Fibroblast of skin of left quadriceps (primary cell): ENCODE measurements at regions not wholly inside any gene's neighbourhood (a gene's known extent, or its start where the extent isn't known, plus 50 kb on each side); places are given as distances from the start of the nearest gene placed in this dataset.
A peak's percentile ranks its signal among the peaks of the same experiment; 100 is the strongest.
"Not testable (repeated sequence)": the region's sequence is repeated elsewhere in the genome, so short reads cannot be mapped to it uniquely, and the experiment has no call there.

Source experiments
- DNase-seq, 2 experiments: peaks; one replicate each; pipeline ENCODE4 v3.0.0-alpha.2; 2013; ENCODE audit warnings: low read depth in 2 of 2

GRCh38 chr10:60615541-60615940, 162.7 kb upstream of the CDK1 start:
- DNase-seq = no peak

DNA sequence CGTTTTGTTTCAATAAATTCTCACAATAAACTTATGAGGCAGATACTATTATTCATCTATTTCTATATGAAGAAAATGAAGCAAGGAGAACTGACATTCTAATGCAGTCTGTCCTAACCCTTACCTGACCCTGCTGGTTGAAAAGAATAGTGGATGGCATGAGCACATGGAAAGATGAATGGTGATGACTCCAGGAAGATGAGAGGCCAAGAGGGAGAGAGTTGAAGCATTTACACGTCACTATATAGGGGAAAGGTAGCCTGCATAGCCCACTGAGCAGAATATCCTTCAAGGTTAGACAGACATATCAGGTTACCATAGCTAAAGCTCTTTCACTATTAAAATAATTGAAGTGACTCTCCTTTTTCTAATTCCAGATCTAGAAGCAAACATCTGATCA, 163.9 kb upstream of the CDK1 start:
- DNase-seq = no peak

GRCh38 chr10:60613434-60613833, 164.8 kb upstream of the CDK1 start:
- no peak for DNase-seq

- DNase-seq = peak; percentile 23 to 32
Measured at GRCh38 chr10:60611291-60611747, 167.0 kb upstream of the CDK1 start.

DNA sequence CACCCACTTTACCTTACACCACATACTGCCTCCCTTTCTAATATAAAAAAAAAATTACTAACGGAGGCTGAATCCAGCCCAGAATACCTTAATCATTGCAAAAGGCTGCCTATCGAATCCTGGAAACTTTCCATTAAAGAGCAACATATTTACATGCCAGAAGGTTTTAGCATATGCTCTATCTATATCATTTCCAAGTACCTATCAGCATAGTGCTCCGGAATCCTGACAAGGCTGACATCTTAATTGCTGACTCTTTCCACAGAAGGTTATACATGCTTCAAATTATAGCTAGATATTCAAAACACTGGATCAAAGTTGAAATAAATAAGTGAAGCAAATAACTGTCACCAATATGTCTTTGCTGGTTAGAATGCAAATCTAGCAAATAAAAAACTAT, 170.9 kb upstream of the CDK1 start:
- no peak for DNase-seq

- DNase-seq = peak; percentile 82 to 87
Measured at GRCh38 chr10:60606343-60607080, 171.8 kb upstream of the CDK1 start.

- no peak for DNase-seq
Measured at GRCh38 chr10:60605476-60605875, 172.8 kb upstream of the CDK1 start.

DNA sequence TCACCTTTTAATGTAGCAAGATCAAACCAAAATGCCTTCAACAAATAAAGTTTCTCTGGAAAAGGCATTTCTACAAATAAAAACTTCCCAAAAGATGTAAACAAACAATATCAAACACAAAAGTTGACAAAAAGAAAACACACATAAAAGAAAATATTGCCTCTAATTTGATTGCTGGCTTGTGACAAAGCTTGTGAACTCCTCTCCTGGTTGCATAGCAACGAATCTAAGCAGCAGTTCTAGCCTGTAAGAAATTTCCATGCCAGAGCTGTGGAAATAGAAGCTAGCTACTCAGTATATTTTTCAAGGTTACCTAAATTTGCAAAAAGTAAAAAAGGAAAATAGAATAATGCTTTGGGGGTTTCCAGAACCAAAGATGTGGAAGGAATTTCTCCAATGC, 173.9 kb upstream of the CDK1 start:
- no peak for DNase-seq

GRCh38 chr10:60597513-60597912, 180.8 kb upstream of the CDK1 start:
- DNase-seq = no peak

DNA sequence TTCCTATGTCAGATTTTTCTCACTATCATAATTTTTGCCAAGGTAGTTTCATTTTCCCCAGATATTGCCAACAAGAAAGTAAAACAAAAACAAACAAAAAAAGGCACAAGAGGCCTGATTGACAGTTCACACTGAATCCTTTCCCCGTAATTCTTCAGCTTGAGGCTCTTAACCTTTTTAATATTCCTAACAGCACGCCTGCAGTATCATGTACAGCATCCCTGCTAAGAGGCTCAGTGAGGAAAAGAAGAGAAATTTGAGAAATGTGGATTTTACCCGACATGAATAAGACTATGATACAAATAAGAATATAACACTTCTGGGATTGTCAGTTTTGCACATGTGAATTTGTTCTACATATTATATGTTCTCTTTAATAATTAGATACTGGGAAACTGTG, 182.4 kb upstream of the CDK1 start:
- DNase-seq = no peak

DNA sequence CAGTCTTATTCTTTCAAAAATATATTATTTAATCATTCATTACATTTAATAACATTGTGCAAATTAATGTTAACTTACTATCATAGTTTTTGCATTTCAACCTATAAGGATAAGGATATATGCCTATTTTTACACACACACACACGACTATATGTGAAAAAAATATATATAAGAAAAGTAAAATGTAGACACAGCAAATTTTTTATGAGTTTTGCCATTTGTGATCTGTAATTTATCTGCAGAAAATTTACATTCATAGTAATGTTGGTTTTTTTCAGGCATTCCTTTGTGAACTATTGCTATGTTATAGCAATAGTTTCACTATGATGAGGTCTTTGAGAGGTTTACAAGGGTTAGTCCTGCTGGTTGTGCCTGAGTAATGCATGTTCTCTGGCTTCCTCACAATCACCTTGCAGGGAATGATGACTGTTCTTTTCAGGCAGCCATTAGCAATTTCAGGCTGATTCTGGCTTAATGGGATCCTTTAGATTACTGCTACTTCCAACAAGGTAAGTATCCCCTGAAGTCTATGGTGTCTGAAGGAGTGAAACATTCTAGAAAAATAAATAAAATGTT, 183.7 kb upstream of the CDK1 start:
- no peak for DNase-seq

- DNase-seq = no peak
Measured at GRCh38 chr10:60591119-60591518, 187.2 kb upstream of the CDK1 start.

DNA sequence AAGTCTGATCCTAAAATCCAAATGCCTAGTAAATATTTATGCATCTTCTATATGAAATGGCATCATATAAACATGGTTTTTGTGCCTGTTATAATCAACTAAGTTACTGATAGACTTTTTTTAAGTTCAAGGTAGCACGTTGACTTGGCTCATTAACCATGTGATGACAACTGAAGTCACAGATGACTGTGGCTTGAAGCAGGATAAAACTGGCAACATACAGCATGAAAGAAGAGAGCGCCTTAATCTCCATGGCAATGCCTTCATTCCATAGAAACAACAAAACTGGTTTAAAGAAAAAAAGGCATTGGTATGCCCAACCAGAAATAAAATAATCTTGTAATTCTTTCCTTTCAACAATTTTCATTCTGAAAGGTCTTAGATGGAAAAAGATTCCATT, 188.9 kb upstream of the CDK1 start:
- DNase-seq = no peak

DNA sequence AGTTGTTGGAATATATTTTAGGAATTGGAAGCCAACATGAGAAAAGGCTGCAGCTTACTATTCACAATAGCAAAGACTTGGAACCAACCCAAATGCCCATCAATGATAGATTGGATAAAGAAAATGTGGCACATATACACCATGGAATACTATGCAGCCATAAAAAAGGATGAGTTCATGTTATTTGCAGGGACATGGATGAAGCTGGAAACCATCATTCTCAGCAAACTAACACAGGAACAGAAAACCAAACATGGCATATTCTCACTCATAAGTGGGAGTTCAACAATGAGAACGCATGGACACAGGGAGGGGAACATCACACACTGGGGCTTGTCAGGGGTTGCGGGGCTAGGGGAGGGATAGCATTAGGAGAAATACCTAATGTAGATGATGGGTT, 192.1 kb upstream of the ANK3 start:
- not testable (repeated sequence) for DNase-seq

DNA sequence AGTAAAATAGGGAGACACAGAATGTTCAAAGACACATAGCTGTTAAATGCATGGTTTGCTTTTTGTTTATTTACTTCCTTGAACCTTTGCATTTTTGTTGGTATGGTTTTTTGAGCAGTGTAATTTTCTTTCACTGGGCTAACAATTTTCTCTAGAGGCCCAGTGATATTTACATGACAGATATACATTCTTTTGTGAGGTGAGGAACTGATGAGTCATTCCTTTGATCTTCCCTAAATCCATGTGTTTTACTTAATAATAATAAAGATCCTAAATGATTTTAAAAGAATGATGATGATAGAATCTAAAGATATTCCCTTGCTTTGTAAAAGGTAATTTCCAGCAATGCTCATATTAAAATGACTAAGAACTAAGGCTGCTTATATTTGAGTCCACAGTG, 188.5 kb upstream of the ANK3 start:
- DNase-seq = no peak

- no peak for DNase-seq
Measured at GRCh38 chr10:60576130-60577069, 186.7 kb upstream of the ANK3 start.

GRCh38 chr10:60575105-60575504, 185.4 kb upstream of the ANK3 start:
- no peak for DNase-seq

DNA sequence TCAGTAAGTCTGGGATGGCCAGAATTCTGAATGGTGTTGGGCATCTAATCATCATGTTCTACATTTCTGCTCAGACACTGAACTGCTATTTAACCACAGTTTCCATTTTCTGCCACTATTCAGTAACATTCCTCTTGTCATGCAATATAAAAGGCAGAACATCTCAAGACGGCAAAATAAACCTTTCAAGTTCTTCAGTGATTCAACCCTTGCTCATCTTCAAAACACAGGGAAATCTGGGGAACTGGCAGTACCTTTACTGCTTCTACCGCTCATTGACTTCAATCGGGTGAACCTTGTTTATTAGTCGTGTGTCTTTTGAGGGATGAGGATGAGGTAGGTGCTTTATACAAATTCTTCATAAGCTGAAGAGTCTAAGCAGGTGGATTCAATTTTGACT, 184.7 kb upstream of the ANK3 start:
- no peak for DNase-seq

DNA sequence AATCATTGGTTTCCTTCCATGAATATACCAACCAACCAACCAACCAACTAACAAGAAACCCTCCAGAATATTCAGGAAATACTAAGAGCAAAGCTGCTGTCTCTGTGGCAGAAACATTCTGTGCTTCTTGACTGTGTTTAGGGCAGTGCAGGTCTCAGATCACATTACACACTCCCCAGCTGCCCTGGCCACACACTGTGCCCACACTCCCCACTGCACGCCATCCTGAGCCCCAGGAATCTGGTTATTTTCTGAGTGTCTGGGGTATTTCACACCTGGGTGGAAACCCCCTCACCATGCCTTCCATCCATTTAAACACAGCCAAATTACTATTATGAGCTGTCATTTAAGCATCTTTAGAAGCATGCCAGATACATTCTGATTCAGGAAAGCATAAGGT, 183.7 kb upstream of the ANK3 start:
- no peak for DNase-seq

GRCh38 chr10:60572511-60573194, 183.0 kb upstream of the ANK3 start:
- peak; percentile 72 to 75 for DNase-seq

DNA sequence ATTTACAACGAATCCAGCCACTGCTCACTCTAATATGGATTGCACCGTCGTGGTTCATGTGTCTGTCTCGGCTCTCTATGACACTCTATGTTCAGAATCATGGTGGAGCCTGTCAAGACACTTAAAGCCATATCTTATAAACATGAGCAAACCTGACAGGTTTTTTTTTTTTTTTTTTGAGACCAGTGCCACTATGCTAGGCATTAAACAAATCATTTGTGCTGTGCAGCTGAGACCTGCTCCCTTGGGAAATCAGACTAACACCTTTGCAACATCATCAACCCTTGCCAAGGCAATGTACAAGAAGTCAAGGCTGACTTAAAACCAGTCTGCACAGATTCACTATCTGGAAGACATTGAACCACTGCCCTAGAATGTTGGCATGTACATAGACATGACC, 181.2 kb upstream of the ANK3 start:
- DNase-seq = no peak

GRCh38 chr10:60570272-60570865, 180.7 kb upstream of the ANK3 start:
- no peak for DNase-seq
